ENCODE measurements at regions not wholly inside any gene's neighbourhood (a gene's known extent, or its start where the extent isn't known, plus 50 kb on each side); places are given as distances from the start of the nearest gene placed in this dataset.

DNA sequence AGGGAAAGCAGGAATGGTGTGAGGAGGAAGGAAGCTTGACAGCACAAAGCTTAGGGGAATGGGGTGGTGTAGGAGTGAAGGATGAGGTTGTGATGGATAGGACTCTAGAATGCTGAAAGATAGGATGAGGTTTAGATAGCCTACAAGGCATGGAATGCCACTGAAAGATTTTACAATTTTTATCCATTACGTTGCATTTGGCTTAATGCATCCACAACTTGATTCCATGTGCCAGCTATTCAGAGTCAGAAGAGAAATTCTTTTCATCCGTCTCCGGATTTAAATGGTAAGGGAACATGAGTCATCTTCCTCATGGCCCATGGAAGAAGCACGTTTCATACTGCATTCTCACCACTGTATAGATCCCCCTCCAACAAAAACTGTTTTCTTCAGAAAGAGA lies 212.4 kb upstream of the BMPER start:
- no peak for TF ChIP-seq CTCF (IDR thresholded peaks at IDR 0.05)
- no peak for TF ChIP-seq POLR2A (IDR thresholded peaks at IDR 0.05)
